ENCODE measurements at regions not wholly inside any gene's neighbourhood (a gene's known extent, or its start where the extent isn't known, plus 50 kb on each side); places are given as distances from the start of the nearest gene placed in this dataset.

DNA sequence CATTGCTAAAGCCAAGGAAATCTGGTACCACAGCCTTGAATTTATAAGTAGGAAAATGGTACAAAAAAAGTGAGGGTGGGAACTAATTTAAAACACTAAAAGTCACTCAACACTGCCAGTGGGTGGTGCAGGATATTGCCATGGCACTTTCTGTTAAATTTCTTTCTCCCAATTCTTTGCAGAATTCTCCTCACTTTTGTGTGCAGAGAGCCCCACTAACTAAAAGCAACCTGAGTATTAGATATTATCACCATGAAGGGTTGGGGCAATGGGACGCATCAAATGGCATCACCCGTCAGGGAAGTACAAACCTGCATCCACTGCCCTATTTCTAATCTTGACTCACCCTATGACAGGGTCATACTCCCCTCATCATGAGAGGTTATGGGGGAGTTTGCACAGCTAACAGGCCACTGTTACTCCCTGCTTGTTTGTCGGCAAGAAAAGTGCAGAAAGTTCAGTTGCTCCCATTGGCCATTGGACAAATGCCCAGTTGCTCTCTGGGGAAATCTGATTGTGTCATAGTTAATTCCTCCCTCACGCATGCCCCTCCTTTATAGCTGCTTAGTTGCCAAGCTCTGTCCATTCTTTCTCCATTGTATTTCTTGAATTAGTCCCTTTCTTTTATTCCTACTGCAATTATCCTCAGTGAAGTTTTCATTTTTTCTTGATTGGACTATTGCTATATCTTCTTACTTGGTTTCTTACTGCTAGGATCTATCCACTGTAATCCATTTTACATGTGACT, 93.8 kb upstream of the BLID start:
- H3K4me1 ChIP-seq (ENCODE audit: insufficient read depth) = peaks cover 11% of the 10 kb centered on the region
- H3K27me3 ChIP-seq = no peaks in the 10 kb centered on the region
- DNase-seq = peak; percentile 70 to 90 (median 88)
- H3K9me3 ChIP-seq = no peaks in the 10 kb centered on the region
- 16 to 30% (median 24%) methylated on average over 4 of the region's 4 CpGs for WGBS, 3 donors
- peak overlapping the region in 1 of 2 donors; percentile 85 for H3K27ac ChIP-seq
- H3K36me3 ChIP-seq = no peaks in the 10 kb centered on the region
- intact Hi-C loops (cut with DNase I) = loop anchor here in 3 of 4 donors (5.0 to 10.0 kb wide), 6 partner anchors 55 to 855 kb away; partner anchors contain the start of gene HSPA8 (in 1 of the 3)
- H3K4me3 ChIP-seq = no peak overlapping the region
- TF ChIP-seq EP300 (IDR thresholded peaks at IDR 0.05) = no peak
- TF ChIP-seq POLR2A (IDR thresholded peaks at IDR 0.05) = no peak
- TF ChIP-seq, protein P1, sequence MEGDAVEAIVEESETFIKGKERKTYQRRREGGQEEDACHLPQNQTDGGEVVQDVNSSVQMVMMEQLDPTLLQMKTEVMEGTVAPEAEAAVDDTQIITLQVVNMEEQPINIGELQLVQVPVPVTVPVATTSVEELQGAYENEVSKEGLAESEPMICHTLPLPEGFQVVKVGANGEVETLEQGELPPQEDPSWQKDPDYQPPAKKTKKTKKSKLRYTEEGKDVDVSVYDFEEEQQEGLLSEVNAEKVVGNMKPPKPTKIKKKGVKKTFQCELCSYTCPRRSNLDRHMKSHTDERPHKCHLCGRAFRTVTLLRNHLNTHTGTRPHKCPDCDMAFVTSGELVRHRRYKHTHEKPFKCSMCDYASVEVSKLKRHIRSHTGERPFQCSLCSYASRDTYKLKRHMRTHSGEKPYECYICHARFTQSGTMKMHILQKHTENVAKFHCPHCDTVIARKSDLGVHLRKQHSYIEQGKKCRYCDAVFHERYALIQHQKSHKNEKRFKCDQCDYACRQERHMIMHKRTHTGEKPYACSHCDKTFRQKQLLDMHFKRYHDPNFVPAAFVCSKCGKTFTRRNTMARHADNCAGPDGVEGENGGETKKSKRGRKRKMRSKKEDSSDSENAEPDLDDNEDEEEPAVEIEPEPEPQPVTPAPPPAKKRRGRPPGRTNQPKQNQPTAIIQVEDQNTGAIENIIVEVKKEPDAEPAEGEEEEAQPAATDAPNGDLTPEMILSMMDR (IDR thresholded peaks at IDR 0.05) = no peak

DNA sequence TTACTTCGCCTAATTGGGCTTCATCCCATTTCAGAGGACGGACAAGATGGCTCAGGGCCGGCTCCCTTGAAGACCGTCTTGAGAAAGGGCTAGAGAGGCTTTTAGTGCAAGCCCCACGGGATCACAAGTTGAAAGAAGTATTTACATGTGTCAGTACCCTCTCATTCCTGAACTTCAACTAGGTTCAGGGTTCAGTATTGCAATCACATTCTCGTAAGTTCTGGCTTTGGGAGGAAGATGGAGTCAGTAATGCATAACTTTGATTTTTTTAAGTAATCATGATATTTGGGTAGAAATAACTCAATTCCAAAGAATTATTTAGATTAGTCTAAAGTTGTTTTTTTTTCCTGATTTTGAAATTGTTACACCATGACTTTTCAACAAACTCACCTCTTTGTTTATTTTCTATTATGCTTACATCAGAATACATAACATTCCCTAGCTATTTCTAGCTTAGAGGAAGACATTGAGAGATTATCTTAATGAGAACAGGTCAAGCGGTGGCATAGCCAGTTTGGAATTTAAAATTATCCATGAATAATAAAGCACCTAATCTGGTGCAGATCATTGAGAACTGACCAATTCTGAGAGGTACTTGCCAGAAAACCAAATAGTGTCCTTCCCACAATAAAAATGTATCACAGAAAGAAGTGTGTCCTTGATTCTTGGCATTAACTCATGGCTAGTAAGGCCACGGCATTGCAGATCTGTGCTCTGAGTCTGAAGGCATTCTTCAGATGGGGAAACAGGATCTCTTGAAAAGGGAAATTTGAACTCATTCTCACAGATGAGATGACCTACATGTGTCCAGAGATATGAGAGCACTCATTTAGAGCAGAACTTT, 92.1 kb upstream of the BLID start:
- no peaks in the 10 kb centered on the region for H3K27me3 ChIP-seq
- peak overlapping the region; percentile 60 to 85 for H3K27ac ChIP-seq
- TF ChIP-seq, protein P1 (IDR thresholded peaks at IDR 0.05) = no peak
- TF ChIP-seq POLR2A (IDR thresholded peaks at IDR 0.05) = no peak
- TF ChIP-seq EP300 (IDR thresholded peaks at IDR 0.05) = no peak
- WGBS, 3 donors = 15 to 34% (median 26%) methylated on average over 8 of the region's 8 CpGs
- H3K36me3 ChIP-seq = no peaks in the 10 kb centered on the region
- DNase-seq = no peak
- H3K9me3 ChIP-seq = no peaks in the 10 kb centered on the region
- peaks cover 16% of the 10 kb centered on the region for H3K4me1 ChIP-seq (ENCODE audit: insufficient read depth)
- no peak overlapping the region for H3K4me3 ChIP-seq
- intact Hi-C loops (cut with DNase I) = loop anchor here in 3 of 4 donors (5.0 to 10.0 kb wide), 6 partner anchors 53 to 857 kb away; partner anchors contain the start of gene HSPA8 (in 1 of the 3)

- no peak overlapping the region for H3K4me3 ChIP-seq
- intact Hi-C loops (cut with DNase I) = loop anchor here in 3 of 4 donors (5.0 to 10.0 kb wide), 6 partner anchors 53 to 857 kb away; partner anchors contain the start of gene HSPA8 (in 1 of the 3)
- TF ChIP-seq EP300 (IDR thresholded peaks at IDR 0.05) (no peak), POLR2A (IDR thresholded peaks at IDR 0.05) (no peak)
- TF ChIP-seq, protein P1 (IDR thresholded peaks at IDR 0.05) = no peak
- WGBS, 3 donors = 9 to 16% (median 12%) methylated on average over 8 of the region's 8 CpGs
- DNase-seq = peak; percentile 51 to 70 (median 59)
- no peaks in the 10 kb centered on the region for H3K27me3 ChIP-seq
- H3K27ac ChIP-seq = peak overlapping the region; percentile 15 to 85
- peaks cover 19% of the 10 kb centered on the region for H3K4me1 ChIP-seq (ENCODE audit: insufficient read depth)
- H3K36me3 ChIP-seq = no peaks in the 10 kb centered on the region
- no peaks in the 10 kb centered on the region for H3K9me3 ChIP-seq
Observed at GRCh38 chr11:122207505-122207904, 91.5 kb upstream of the BLID start.

- no peak for TF ChIP-seq POLR2A (IDR thresholded peaks at IDR 0.05)
- TF ChIP-seq, protein P1 (IDR thresholded peaks at IDR 0.05) = no peak
- no peak for TF ChIP-seq EP300 (IDR thresholded peaks at IDR 0.05)
- no peak for DNase-seq
- H3K4me3 ChIP-seq = no peak overlapping the region
- no peaks in the 10 kb centered on the region for H3K36me3 ChIP-seq
- peaks cover 21% of the 10 kb centered on the region for H3K4me1 ChIP-seq (ENCODE audit: insufficient read depth)
- H3K27me3 ChIP-seq = no peaks in the 10 kb centered on the region
- peak overlapping the region in 1 of 2 donors; percentile 85 for H3K27ac ChIP-seq
- intact Hi-C loops (cut with DNase I) = loop anchor here in 3 of 4 donors (5.0 to 10.0 kb wide), 6 partner anchors 50 to 860 kb away; partner anchors contain the start of gene HSPA8 (in 1 of the 3)
- 20 to 42% (median 20%) methylated on average over 5 of the region's 5 CpGs for WGBS, 3 donors
- H3K9me3 ChIP-seq = no peaks in the 10 kb centered on the region
Observed at GRCh38 chr11:122205036-122205435, 89.0 kb upstream of the BLID start.

All from ovary (tissue), 7 donors.